HEK293T (cell line): ENCODE measurements at regions not wholly inside any gene's neighbourhood (a gene's known extent, or its start where the extent isn't known, plus 50 kb on each side); places are given as distances from the start of the nearest gene placed in this dataset.

ENCODE experiments used
- CTBP1 ChIP-seq: fragments of 450-650 bp; IDR thresholded peaks from 2 replicates; pipeline ENCODE4 v1.6.1; 2016; ENCODE audit warnings: borderline replicate concordance
- ELF4 ChIP-seq: fragments of 450-650 bp; IDR thresholded peaks from 2 replicates; pipeline ENCODE4 v1.6.1; 2017; ENCODE audit warnings: antibody characterized with exemption
- FOXK2 ChIP-seq: fragments of 450-650 bp; IDR thresholded peaks from 2 replicates; pipeline ENCODE4 v1.6.1; 2016; ENCODE audit warnings: mild to moderate bottlenecking
- FOXM1 ChIP-seq: fragments of 450-650 bp; IDR thresholded peaks from 2 replicates; pipeline ENCODE4 v1.6.1; 2017; ENCODE audit warnings: mild to moderate bottlenecking, borderline replicate concordance
- L3MBTL2 ChIP-seq: fragments of 450-650 bp; conservative IDR thresholded peaks from 2 replicates; pipeline ENCODE4 v1.6.1; 2016; ENCODE audit warnings: mild to moderate bottlenecking
- LEF1 ChIP-seq: fragments of 450-650 bp; IDR thresholded peaks from 2 replicates; pipeline ENCODE4 v1.6.1; 2017; ENCODE audit warnings: mild to moderate bottlenecking, borderline replicate concordance
- SP1 ChIP-seq: fragments of 450-650 bp; IDR thresholded peaks from 2 replicates; pipeline ENCODE4 v1.6.1; 2017
- SUZ12 ChIP-seq: fragments of 450-650 bp; IDR thresholded peaks from 2 replicates; pipeline ENCODE4 v1.6.1; 2016; ENCODE audit warnings: mild to moderate bottlenecking
- TARDBP ChIP-seq: fragments of 450-650 bp; IDR thresholded peaks from 2 replicates; pipeline ENCODE4 v1.6.1; 2016
- TF ChIP-seq, protein P1 (sequence below): fragments of 450-650 bp; IDR thresholded peaks from 2 replicates; pipeline ENCODE4 v1.6.1; 2016

- TF ChIP-seq FOXM1 (no peak), LEF1 (no peak), SUZ12 (no peak), ELF4 (no peak), TARDBP (no peak), L3MBTL2 (no peak), SP1 (no peak), CTBP1 (no peak), FOXK2 (no peak)
- TF ChIP-seq, protein P1, sequence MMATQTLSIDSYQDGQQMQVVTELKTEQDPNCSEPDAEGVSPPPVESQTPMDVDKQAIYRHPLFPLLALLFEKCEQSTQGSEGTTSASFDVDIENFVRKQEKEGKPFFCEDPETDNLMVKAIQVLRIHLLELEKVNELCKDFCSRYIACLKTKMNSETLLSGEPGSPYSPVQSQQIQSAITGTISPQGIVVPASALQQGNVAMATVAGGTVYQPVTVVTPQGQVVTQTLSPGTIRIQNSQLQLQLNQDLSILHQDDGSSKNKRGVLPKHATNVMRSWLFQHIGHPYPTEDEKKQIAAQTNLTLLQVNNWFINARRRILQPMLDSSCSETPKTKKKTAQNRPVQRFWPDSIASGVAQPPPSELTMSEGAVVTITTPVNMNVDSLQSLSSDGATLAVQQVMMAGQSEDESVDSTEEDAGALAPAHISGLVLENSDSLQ, result no peak
Observed at GRCh38 chr3:163722405-163722804, 1355.9 kb downstream of the SI start.
